ENCODE measurements at regions not wholly inside any gene's neighbourhood (a gene's known extent, or its start where the extent isn't known, plus 50 kb on each side); places are given as distances from the start of the nearest gene placed in this dataset.
"Not testable (repeated sequence)": the region's sequence is repeated elsewhere in the genome, so short reads cannot be mapped to it uniquely, and the experiment has no call there.

- not testable (repeated sequence) for H3K9me3 Mint-ChIP-seq; H3K9me3 ChIP-seq (ENCODE audit: low read depth); H3K27me3 ChIP-seq; H3K4me1 ChIP-seq; H3F3A ChIP-seq (ENCODE audit: low read depth); H2AFZ ChIP-seq (replicated peaks); H3K4me3 ChIP-seq; H3K4me3 Mint-ChIP-seq; DNase-seq (ENCODE audit: low spot score); H3K4me2 ChIP-seq; H3K9ac ChIP-seq; H3K36me3 ChIP-seq; H3K27ac Mint-ChIP-seq; H3K27me3 Mint-ChIP-seq (ENCODE audit: insufficient read depth, low read depth); H4K20me1 ChIP-seq (ENCODE audit: low read depth); H3K27ac ChIP-seq; H3K4me1 Mint-ChIP-seq
- peaks cover 66% of the 10 kb centered on the region for H3K79me2 ChIP-seq (ENCODE audit: low read depth)
- peaks cover 16% of the 10 kb centered on the region for H3K36me3 Mint-ChIP-seq
Observed at GRCh38 chr7:128561116-128561722, 84.7 kb downstream of the METTL2B start.

GRCh38 chr7:128562795-128563194, 86.2 kb downstream of the METTL2B start:
- H3K4me3 Mint-ChIP-seq; H3K9me3 ChIP-seq (ENCODE audit: low read depth); DNase-seq (ENCODE audit: low spot score); H3K27me3 Mint-ChIP-seq (ENCODE audit: insufficient read depth, low read depth); H3K9me3 Mint-ChIP-seq; H3K27me3 ChIP-seq; H3K4me2 ChIP-seq; H2AFZ ChIP-seq (replicated peaks); H4K20me1 ChIP-seq (ENCODE audit: low read depth); H3K27ac Mint-ChIP-seq; H3K9ac ChIP-seq; H3F3A ChIP-seq (ENCODE audit: low read depth); H3K4me1 Mint-ChIP-seq; H3K36me3 ChIP-seq; H3K27ac ChIP-seq; H3K4me1 ChIP-seq; H3K4me3 ChIP-seq: not testable (repeated sequence)
- peaks cover 17% of the 10 kb centered on the region for H3K36me3 Mint-ChIP-seq
- H3K79me2 ChIP-seq (ENCODE audit: low read depth) = peaks cover 69% of the 10 kb centered on the region

GRCh38 chr7:128564123-128564700, 87.7 kb downstream of the METTL2B start:
- H3K9me3 Mint-ChIP-seq; H3F3A ChIP-seq (ENCODE audit: low read depth); H3K9me3 ChIP-seq (ENCODE audit: low read depth); H3K4me1 Mint-ChIP-seq; H3K4me2 ChIP-seq; H3K36me3 ChIP-seq; H3K9ac ChIP-seq; DNase-seq (ENCODE audit: low spot score); H3K4me1 ChIP-seq; H3K27me3 Mint-ChIP-seq (ENCODE audit: insufficient read depth, low read depth); H3K27ac Mint-ChIP-seq; H2AFZ ChIP-seq (replicated peaks); H3K4me3 ChIP-seq; H4K20me1 ChIP-seq (ENCODE audit: low read depth); H3K27me3 ChIP-seq; H3K4me3 Mint-ChIP-seq; H3K27ac ChIP-seq: not testable (repeated sequence)
- H3K36me3 Mint-ChIP-seq = peaks cover 21% of the 10 kb centered on the region
- peaks cover 77% of the 10 kb centered on the region for H3K79me2 ChIP-seq (ENCODE audit: low read depth)

- H3K27me3 ChIP-seq; H2AFZ ChIP-seq (replicated peaks); H3K4me1 ChIP-seq; H3K9ac ChIP-seq; H3K4me1 Mint-ChIP-seq; H3K27ac Mint-ChIP-seq; H3K4me3 ChIP-seq; H3K27me3 Mint-ChIP-seq (ENCODE audit: insufficient read depth, low read depth); H3K36me3 ChIP-seq; H3K27ac ChIP-seq; H3K4me2 ChIP-seq; H4K20me1 ChIP-seq (ENCODE audit: low read depth); H3K9me3 ChIP-seq (ENCODE audit: low read depth); H3F3A ChIP-seq (ENCODE audit: low read depth); DNase-seq (ENCODE audit: low spot score); H3K4me3 Mint-ChIP-seq: not testable (repeated sequence)
- H3K36me3 Mint-ChIP-seq = peaks cover 20% of the 10 kb centered on the region
- peaks cover 11% of the 10 kb centered on the region for H3K9me3 Mint-ChIP-seq
- H3K79me2 ChIP-seq (ENCODE audit: low read depth) = peaks cover 74% of the 10 kb centered on the region
Observed at GRCh38 chr7:128564932-128565864, 88.7 kb downstream of the METTL2B start.

- H3K4me1 Mint-ChIP-seq; H3K9me3 ChIP-seq (ENCODE audit: low read depth); DNase-seq (ENCODE audit: low spot score); H3F3A ChIP-seq (ENCODE audit: low read depth); H3K4me3 Mint-ChIP-seq; H4K20me1 ChIP-seq (ENCODE audit: low read depth); H3K36me3 ChIP-seq; H3K27ac ChIP-seq; H3K27me3 ChIP-seq; H2AFZ ChIP-seq (replicated peaks); H3K27ac Mint-ChIP-seq; H3K4me3 ChIP-seq; H3K4me1 ChIP-seq; H3K9ac ChIP-seq; H3K4me2 ChIP-seq; H3K27me3 Mint-ChIP-seq (ENCODE audit: insufficient read depth, low read depth): not testable (repeated sequence)
- peaks cover 43% of the 10 kb centered on the region for H3K36me3 Mint-ChIP-seq
- peaks cover 22% of the 10 kb centered on the region for H3K79me2 ChIP-seq (ENCODE audit: low read depth)
- peaks cover 32% of the 10 kb centered on the region for H3K9me3 Mint-ChIP-seq
Observed at GRCh38 chr7:128575277-128575676, 96.8 kb upstream of the GARIN1A start.

- not testable (repeated sequence) for DNase-seq (ENCODE audit: low spot score); H3K4me1 Mint-ChIP-seq; H3F3A ChIP-seq (ENCODE audit: low read depth); H3K36me3 ChIP-seq; H3K9me3 ChIP-seq (ENCODE audit: low read depth); H3K27ac Mint-ChIP-seq; H3K27me3 Mint-ChIP-seq (ENCODE audit: insufficient read depth, low read depth); H3K4me1 ChIP-seq; H3K4me2 ChIP-seq; H3K9ac ChIP-seq; H2AFZ ChIP-seq (replicated peaks); H4K20me1 ChIP-seq (ENCODE audit: low read depth); H3K4me3 ChIP-seq; H3K27me3 ChIP-seq; H3K27ac ChIP-seq; H3K4me3 Mint-ChIP-seq
- Mint-ChIP-seq H3K36me3 (peaks cover 31% of the 10 kb centered on the region), H3K9me3 (peaks cover 22% of the 10 kb centered on the region)
- H3K79me2 ChIP-seq (ENCODE audit: low read depth) = peaks cover 10% of the 10 kb centered on the region
Observed at GRCh38 chr7:128576953-128577352, 95.1 kb upstream of the GARIN1A start.

GRCh38 chr7:128579843-128580242, 92.2 kb upstream of the GARIN1A start:
- not testable (repeated sequence) for H3K27ac Mint-ChIP-seq; H3K9me3 ChIP-seq (ENCODE audit: low read depth); H3K27me3 Mint-ChIP-seq (ENCODE audit: insufficient read depth, low read depth); H3K9ac ChIP-seq; H3K79me2 ChIP-seq (ENCODE audit: low read depth); H3K27ac ChIP-seq; H3K27me3 ChIP-seq; H3K36me3 ChIP-seq; H4K20me1 ChIP-seq (ENCODE audit: low read depth); H3K4me2 ChIP-seq; DNase-seq (ENCODE audit: low spot score); H3K4me3 Mint-ChIP-seq; H2AFZ ChIP-seq (replicated peaks); H3K4me1 Mint-ChIP-seq; H3K4me3 ChIP-seq; H3K4me1 ChIP-seq; H3F3A ChIP-seq (ENCODE audit: low read depth)
- peaks cover 30% of the 10 kb centered on the region for H3K36me3 Mint-ChIP-seq
- peaks cover 13% of the 10 kb centered on the region for H3K9me3 Mint-ChIP-seq

- not testable (repeated sequence) for H2AFZ ChIP-seq (replicated peaks); H3K36me3 ChIP-seq; H3K4me1 Mint-ChIP-seq; H3K27ac ChIP-seq; H3K9ac ChIP-seq; H3F3A ChIP-seq (ENCODE audit: low read depth); H3K79me2 ChIP-seq (ENCODE audit: low read depth); H3K4me1 ChIP-seq; H3K4me2 ChIP-seq; H3K27me3 Mint-ChIP-seq (ENCODE audit: insufficient read depth, low read depth); H3K4me3 Mint-ChIP-seq; H3K27ac Mint-ChIP-seq; H3K4me3 ChIP-seq; H4K20me1 ChIP-seq (ENCODE audit: low read depth); H3K9me3 Mint-ChIP-seq; H3K9me3 ChIP-seq (ENCODE audit: low read depth); H3K27me3 ChIP-seq; DNase-seq (ENCODE audit: low spot score)
- peaks cover 23% of the 10 kb centered on the region for H3K36me3 Mint-ChIP-seq
Observed at GRCh38 chr7:128581100-128581499, 91.0 kb upstream of the GARIN1A start.
